Body of pancreas (tissue), 4 donors: ENCODE measurements at regions not wholly inside any gene's neighbourhood (a gene's known extent, or its start where the extent isn't known, plus 50 kb on each side); places are given as distances from the start of the nearest gene placed in this dataset.

Source experiments
- POLR2A ChIP-seq, 3 donors: fragments of 450-650 bp; IDR thresholded peaks; one replicate each; pipeline ENCODE4 v1.6.1; 2016; ENCODE audit warnings: antibody characterized with exemption in 3 of 3, mild to moderate bottlenecking in 2 of 3
- TF ChIP-seq, protein P1 (sequence below), 7 experiments: fragments of 450-650 bp in 4 of 7; fragments of 200-600 bp in 3 of 7; sonication (generic) in 3 of 7; IDR thresholded peaks; one replicate each; pipeline ENCODE4 v1.5.1; 2016 to 2019; ENCODE audit warnings: antibody characterized with exemption in 7 of 7

DNA sequence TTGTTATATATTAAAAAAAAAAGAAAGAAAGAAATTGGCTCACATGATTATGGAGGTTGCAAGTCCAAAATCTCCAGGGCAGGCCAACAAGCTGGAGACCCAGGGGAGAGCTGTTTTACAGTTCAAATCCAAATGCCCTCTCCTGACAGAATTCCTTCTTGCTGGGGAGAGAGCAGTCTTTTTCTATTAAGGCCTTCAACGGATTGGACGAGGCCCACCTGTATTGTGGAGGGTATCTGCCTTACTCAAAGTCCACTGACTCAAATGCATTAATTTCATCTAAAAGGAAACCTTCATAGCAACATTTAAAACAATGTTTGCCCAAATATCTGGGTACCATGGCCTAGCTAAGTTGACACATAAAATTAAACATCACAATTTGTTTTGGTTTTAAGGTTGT, 56.9 kb upstream of the TRIM67 start:
- TF ChIP-seq, protein P1, sequence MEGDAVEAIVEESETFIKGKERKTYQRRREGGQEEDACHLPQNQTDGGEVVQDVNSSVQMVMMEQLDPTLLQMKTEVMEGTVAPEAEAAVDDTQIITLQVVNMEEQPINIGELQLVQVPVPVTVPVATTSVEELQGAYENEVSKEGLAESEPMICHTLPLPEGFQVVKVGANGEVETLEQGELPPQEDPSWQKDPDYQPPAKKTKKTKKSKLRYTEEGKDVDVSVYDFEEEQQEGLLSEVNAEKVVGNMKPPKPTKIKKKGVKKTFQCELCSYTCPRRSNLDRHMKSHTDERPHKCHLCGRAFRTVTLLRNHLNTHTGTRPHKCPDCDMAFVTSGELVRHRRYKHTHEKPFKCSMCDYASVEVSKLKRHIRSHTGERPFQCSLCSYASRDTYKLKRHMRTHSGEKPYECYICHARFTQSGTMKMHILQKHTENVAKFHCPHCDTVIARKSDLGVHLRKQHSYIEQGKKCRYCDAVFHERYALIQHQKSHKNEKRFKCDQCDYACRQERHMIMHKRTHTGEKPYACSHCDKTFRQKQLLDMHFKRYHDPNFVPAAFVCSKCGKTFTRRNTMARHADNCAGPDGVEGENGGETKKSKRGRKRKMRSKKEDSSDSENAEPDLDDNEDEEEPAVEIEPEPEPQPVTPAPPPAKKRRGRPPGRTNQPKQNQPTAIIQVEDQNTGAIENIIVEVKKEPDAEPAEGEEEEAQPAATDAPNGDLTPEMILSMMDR (IDR thresholded peaks at IDR 0.05) = no peak
- no peak for TF ChIP-seq POLR2A (IDR thresholded peaks at IDR 0.05)
